GM12878 (cell line): ENCODE measurements at regions not wholly inside any gene's neighbourhood (a gene's known extent, or its start where the extent isn't known, plus 50 kb on each side); places are given as distances from the start of the nearest gene placed in this dataset.

ENCODE experiments used
- ATAC-seq: fragments of 200-7000 bp; cut with Tn5 transposase; 3 replicates; pipeline ENCODE4 v1.9.1; 2020; ENCODE audit warnings: mild to moderate bottlenecking, moderate library complexity
- BruUV-seq: library from RNA; stranded (reverse); fragments of 400-500 nt; replicated peaks from 2 replicates; lab custom pipeline; 2021; lab: Mats Ljungman, UMichigan
- CTCF ChIA-PET: fragments of 300-600 bp; sonication (Branson Sonifier 250); formaldehyde crosslinking; extraction: SDS; loops from one replicate; lab custom pipeline; 2021; ENCODE audit warnings: inconsistent platforms; lab: Yijun Ruan, JAX
- POLR2A ChIA-PET: fragments of 350-600 bp; formaldehyde crosslinking; extraction: SDS; loops from one replicate; lab custom pipeline; 2021; ENCODE audit warnings: inconsistent platforms; lab: Charles Lee
- RAD21 ChIA-PET: fragments of 300-600 bp; sonication (Branson Sonifier 250); formaldehyde crosslinking; loops from one replicate; lab custom pipeline; 2023; ENCODE audit warnings: antibody characterized with exemption; ENCODE audit not compliant: unreplicated experiment; lab: Charles Lee
- SMC1A ChIA-PET: fragments of 300-600 bp; sonication (Branson Sonifier 250); formaldehyde crosslinking; loops from one replicate; lab custom pipeline; 2023; ENCODE audit not compliant: unreplicated experiment, uncharacterized antibody; lab: Charles Lee
- DNase-seq: peaks from one replicate; pipeline ENCODE4 v3.0.0-alpha.2; 2011; ENCODE audit warnings: low read depth, low spot score
- FAIRE-seq: peaks from 3 replicates; lab custom pipeline; 2011; peaks lifted over from hg19 to GRCh38; lab: Jason Lieb, UNC
- H2AFZ ChIP-seq: 2 replicates; pipeline ENCODE4 v1.6.0; 2011; ENCODE audit warnings: low read depth, low read length, control low read depth; ENCODE audit not compliant: control insufficient read depth
- H3K27ac ChIP-seq: 2 replicates; pipeline ENCODE4 v1.5.1; 2011; ENCODE audit warnings: control low read depth; ENCODE audit not compliant: control insufficient read depth, insufficient read depth
- H3K27me3 ChIP-seq, 2 experiments: replicated peaks in 1 of 2; 2 replicates each; pipeline versions ENCODE4 v1.6.0 to v1.6.1; 2011; ENCODE audit warnings: low read length in 1 of 2; ENCODE audit not compliant: control insufficient read depth in 2 of 2, insufficient read depth in 2 of 2
- H3K36me3 ChIP-seq, 2 experiments: 2 replicates each; pipeline ENCODE4 v1.5.1; 2011; ENCODE audit warnings: low read length in 1 of 2; ENCODE audit not compliant: control insufficient read depth in 2 of 2, insufficient read depth in 2 of 2
- H3K4me1 ChIP-seq: 2 replicates; pipeline ENCODE4 v1.6.1; 2011; ENCODE audit warnings: mild to moderate bottlenecking, low read length, moderate library complexity, mixed read lengths; ENCODE audit not compliant: control insufficient read depth, insufficient read depth
- H3K4me2 ChIP-seq: 2 replicates; pipeline ENCODE4 v1.6.0; 2011; ENCODE audit warnings: control low read depth; ENCODE audit not compliant: control insufficient read depth, insufficient read depth
- H3K4me3 ChIP-seq: fragments of 200-600 bp; sonication (generic); 2 replicates; pipeline ENCODE4 v1.5.1; 2016
- H3K79me2 ChIP-seq: 2 replicates; pipeline ENCODE4 v1.6.0; 2011; ENCODE audit warnings: low read length; ENCODE audit not compliant: control insufficient read depth, insufficient read depth
- H3K9ac ChIP-seq: 2 replicates; pipeline ENCODE4 v1.8.0; 2011; ENCODE audit warnings: low read length, control low read depth, mixed read lengths; ENCODE audit not compliant: control insufficient read depth, insufficient read depth
- H3K9me3 ChIP-seq: replicated peaks from 3 replicates; pipeline ENCODE4 v1.5.1; 2011; ENCODE audit warnings: mild to moderate bottlenecking, low read length; ENCODE audit not compliant: control insufficient read depth, insufficient read depth
- H4K20me1 ChIP-seq: 2 replicates; pipeline ENCODE4 v1.6.0; 2011; ENCODE audit not compliant: control insufficient read depth, insufficient read depth
- E2F4 ChIP-seq: IDR thresholded peaks from 2 replicates; pipeline ENCODE4 v1.6.1; 2012; ENCODE audit warnings: low read depth, low read length, improper control_type of control experiment
- HDAC2 ChIP-seq: fragments of 200-600 bp; sonication (generic); IDR thresholded peaks from 2 replicates; pipeline ENCODE4 v1.6.1; 2017
- IRF5 ChIP-seq: fragments of 450-650 bp; IDR thresholded peaks from 2 replicates; pipeline ENCODE4 v1.6.1; 2017; ENCODE audit warnings: borderline replicate concordance
- LARP7 ChIP-seq: fragments of 450-650 bp; IDR thresholded peaks from 2 replicates; pipeline ENCODE4 v1.6.1; 2017; ENCODE audit warnings: mild to moderate bottlenecking
- PML ChIP-seq: IDR thresholded peaks from 2 replicates; pipeline ENCODE4 v1.6.1; 2012; ENCODE audit warnings: low read length, inconsistent platforms
- POLR2AphosphoS5 ChIP-seq: IDR thresholded peaks from 2 replicates; pipeline ENCODE4 v1.6.1; 2011; ENCODE audit warnings: mild to moderate bottlenecking, low read length, inconsistent platforms
- RELA ChIP-seq: fragments of 450-650 bp; IDR thresholded peaks from 2 replicates; pipeline ENCODE4 v1.8.0; 2014; ENCODE audit warnings: borderline replicate concordance; ENCODE audit not compliant: partially characterized antibody
- RELB ChIP-seq: fragments of 450-650 bp; IDR thresholded peaks from 2 replicates; pipeline ENCODE4 v1.6.1; 2017; ENCODE audit warnings: low read depth, mild to moderate bottlenecking, moderate library complexity
- ZNF217 ChIP-seq: fragments of 450-650 bp; IDR thresholded peaks from 2 replicates; pipeline ENCODE4 v1.6.1; 2017; ENCODE audit warnings: antibody characterized with exemption, mild to moderate bottlenecking
- ZNF274 ChIP-seq: IDR thresholded peaks from one replicate; pipeline ENCODE4 v1.8.0; 2011; ENCODE audit not compliant: insufficient read length, insufficient read depth
- WGBS: methylation state at CpG from one replicate; pipeline ENCODE4 v1.1.6; 2016; ENCODE audit warnings: low lambda C conversion rate; ENCODE audit not compliant: insufficient replicate concordance, insufficient coverage; ENCODE audit errors: missing lambda C conversion rate; 5-methylcytosine and 5-hydroxymethylcytosine counted together
- in situ Hi-C: fragments of 300-500 bp; cut with MboI; formaldehyde crosslinking; loops from 9 replicates; pipeline ENCODE4 v1.14.3; 2018; ENCODE audit warnings: mixed read lengths
- intact Hi-C: fragments of 100-400 bp; cut with micrococcal nuclease; formaldehyde crosslinking; loops from one replicate; pipeline ENCODE4 v1.14.2; 2022; ENCODE audit not compliant: unreplicated experiment
- TF ChIP-seq, protein P1 (sequence below): fragments of 150-350 bp; IDR thresholded peaks from 2 replicates; pipeline ENCODE4 v1.6.1; 2016; ENCODE audit warnings: low read depth, low read length

DNA sequence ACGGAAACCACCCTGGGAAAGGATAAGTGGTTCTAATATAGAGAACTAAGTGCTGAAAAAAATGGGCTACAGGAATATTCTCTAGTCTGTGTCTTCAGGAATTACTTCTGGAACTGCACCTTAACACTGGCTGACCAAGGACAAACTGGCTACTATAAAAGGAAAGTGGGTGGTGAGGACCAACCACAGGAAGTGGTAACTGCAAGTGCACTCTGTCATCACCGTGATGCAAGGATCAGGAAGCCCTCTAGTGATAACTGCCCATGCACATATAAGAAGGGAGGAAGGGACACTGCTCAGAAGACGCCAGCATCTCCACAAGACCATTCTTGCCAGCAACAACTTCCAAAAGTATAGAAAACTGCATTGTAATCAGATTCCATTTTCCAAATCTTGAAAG, 424.4 kb upstream of the RGPD4 start:
- Histone ChIP-seq H3K4me1 (no peaks in the 10 kb centered on the region), H3K27me3 (no peaks in the 10 kb centered on the region), H3K36me3 (no peaks in the 10 kb centered on the region), H3K27ac (no peak overlapping the region), H3K9me3 (no peaks in the 10 kb centered on the region), H3K9ac (no peak overlapping the region), H3K79me2 (no peaks in the 10 kb centered on the region), H4K20me1 (no peaks in the 10 kb centered on the region), H3K4me2 (no peak overlapping the region)
- FAIRE-seq, result no peak
- ChIA-PET POLR2A (no interaction called here), RAD21 (no interaction called here)
- 4% methylated on average over 3 of the region's 3 CpGs for WGBS
- ATAC-seq, result no peak
- DNase-seq, result no peak
- in situ Hi-C loops, result no loop called here
- TF ChIP-seq LARP7 (no peak), RELB (no peak), PML (no peak), ZNF217 (no peak), RELA (no peak), IRF5 (no peak), E2F4 (no peak), POLR2AphosphoS5 (no peak), ZNF274 (no peak), HDAC2 (no peak)
- TF ChIP-seq, protein P1, sequence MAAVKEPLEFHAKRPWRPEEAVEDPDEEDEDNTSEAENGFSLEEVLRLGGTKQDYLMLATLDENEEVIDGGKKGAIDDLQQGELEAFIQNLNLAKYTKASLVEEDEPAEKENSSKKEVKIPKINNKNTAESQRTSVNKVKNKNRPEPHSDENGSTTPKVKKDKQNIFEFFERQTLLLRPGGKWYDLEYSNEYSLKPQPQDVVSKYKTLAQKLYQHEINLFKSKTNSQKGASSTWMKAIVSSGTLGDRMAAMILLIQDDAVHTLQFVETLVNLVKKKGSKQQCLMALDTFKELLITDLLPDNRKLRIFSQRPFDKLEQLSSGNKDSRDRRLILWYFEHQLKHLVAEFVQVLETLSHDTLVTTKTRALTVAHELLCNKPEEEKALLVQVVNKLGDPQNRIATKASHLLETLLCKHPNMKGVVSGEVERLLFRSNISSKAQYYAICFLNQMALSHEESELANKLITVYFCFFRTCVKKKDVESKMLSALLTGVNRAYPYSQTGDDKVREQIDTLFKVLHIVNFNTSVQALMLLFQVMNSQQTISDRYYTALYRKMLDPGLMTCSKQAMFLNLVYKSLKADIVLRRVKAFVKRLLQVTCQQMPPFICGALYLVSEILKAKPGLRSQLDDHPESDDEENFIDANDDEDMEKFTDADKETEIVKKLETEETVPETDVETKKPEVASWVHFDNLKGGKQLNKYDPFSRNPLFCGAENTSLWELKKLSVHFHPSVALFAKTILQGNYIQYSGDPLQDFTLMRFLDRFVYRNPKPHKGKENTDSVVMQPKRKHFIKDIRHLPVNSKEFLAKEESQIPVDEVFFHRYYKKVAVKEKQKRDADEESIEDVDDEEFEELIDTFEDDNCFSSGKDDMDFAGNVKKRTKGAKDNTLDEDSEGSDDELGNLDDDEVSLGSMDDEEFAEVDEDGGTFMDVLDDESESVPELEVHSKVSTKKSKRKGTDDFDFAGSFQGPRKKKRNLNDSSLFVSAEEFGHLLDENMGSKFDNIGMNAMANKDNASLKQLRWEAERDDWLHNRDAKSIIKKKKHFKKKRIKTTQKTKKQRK, result no peak
- TF ChIP-seq, all 136 proteins: peak for 0
- CTCF ChIA-PET, result no interaction called here
- no TSS peak for BruUV-seq
- intact Hi-C loops, result no loop called here
- SMC1A ChIA-PET, result no interaction called here
- no peak overlapping the region for H3K4me3 ChIP-seq
- H2AFZ ChIP-seq, result no peak overlapping the region
